Upper lobe of left lung (tissue), 6 donors: ENCODE measurements at regions not wholly inside any gene's neighbourhood (a gene's known extent, or its start where the extent isn't known, plus 50 kb on each side); places are given as distances from the start of the nearest gene placed in this dataset.

Experiments used
- ATAC-seq, 2 donors: fragments of 200-7000 bp; cut with Tn5 transposase; one replicate each; pipeline ENCODE4 v1.9.1; 2022; ENCODE audit warnings: mild to moderate bottlenecking in 2 of 2, moderate library complexity in 2 of 2; ENCODE audit not compliant: low FRiP score in 2 of 2
- DNase-seq, 2 donors: peaks; one replicate each; pipeline ENCODE4 v3.0.0-alpha.2; 2019 to 2020
- H3K27ac ChIP-seq, 4 donors: fragments of 200-600 bp; sonication (generic); one replicate each; pipeline ENCODE4 v1.5.1; 2016 to 2019
- H3K27me3 ChIP-seq, 4 donors: fragments of 200-600 bp; sonication (generic); one replicate each; pipeline ENCODE4 v1.5.1; 2017 to 2019
- H3K36me3 ChIP-seq, 4 donors: fragments of 200-600 bp; sonication (generic); one replicate each; pipeline ENCODE4 v1.5.1; 2016 to 2019
- H3K4me1 ChIP-seq, 4 donors: fragments of 200-600 bp; sonication (generic); one replicate each; pipeline ENCODE4 v1.5.1; 2018 to 2019
- H3K4me3 ChIP-seq, 4 donors: fragments of 200-600 bp; sonication (generic); one replicate each; pipeline ENCODE4 v1.5.1; 2017 to 2019; ENCODE audit warnings: mild to moderate bottlenecking in 2 of 4, moderate library complexity in 1 of 4
- H3K9me3 ChIP-seq, 4 donors: fragments of 200-600 bp; sonication (generic); one replicate each; pipeline ENCODE4 v1.5.1; 2018 to 2019
- CTCF ChIP-seq, 6 experiments: fragments of 450-650 bp in 4 of 6; fragments of 200-600 bp in 2 of 6; sonication (generic) in 2 of 6; IDR thresholded peaks; one replicate each; pipeline ENCODE4 v1.5.1; 2016 to 2019; ENCODE audit warnings: antibody characterized with exemption in 6 of 6
- EP300 ChIP-seq, 4 donors: sonication (generic); formaldehyde crosslinking; IDR thresholded peaks; one replicate each; pipeline ENCODE4 v1.5.1; 2017; ENCODE audit warnings: antibody characterized with exemption in 4 of 4, control low read depth in 2 of 4
- POLR2A ChIP-seq, 4 donors: fragments of 450-650 bp; IDR thresholded peaks; one replicate each; pipeline ENCODE4 v1.5.1; 2016 to 2017; ENCODE audit warnings: antibody characterized with exemption in 4 of 4, mild to moderate bottlenecking in 2 of 4
- POLR2AphosphoS5 ChIP-seq, 2 donors: sonication (generic); formaldehyde crosslinking; IDR thresholded peaks; one replicate each; pipeline ENCODE4 v1.5.1; 2017; ENCODE audit warnings: antibody characterized with exemption in 2 of 2
- WGBS, 2 donors: methylation state at CpG; one replicate each; pipeline ENCODE4 v1.1.5; 2017 to 2018; 5-methylcytosine and 5-hydroxymethylcytosine counted together
- donor health status: DM: no; HTN: no; CAD: no; lungs with moderate emphysema.
- donor health status: DM: no; HTN: yes; CAD: no; lungs with severe emphysema.

GRCh38 chr3:13689373-13690260 is 140.7 kb downstream of the FBLN2 start:
- Histone ChIP-seq H3K9me3 (no peaks in the 10 kb centered on the region), H3K27me3 (no peaks in the 10 kb centered on the region), H3K4me3 (no peak overlapping the region), H3K36me3 (no peaks in the 10 kb centered on the region), H3K27ac (no peak overlapping the region), H3K4me1 (no peaks in the 10 kb centered on the region)
- TF ChIP-seq CTCF (IDR thresholded peaks at IDR 0.05) (no peak), POLR2A (IDR thresholded peaks at IDR 0.05) (no peak), POLR2AphosphoS5 (IDR thresholded peaks at IDR 0.05) (no peak), EP300 (IDR thresholded peaks at IDR 0.05) (no peak)
- DNase-seq (no peak), ATAC-seq (no peak)
- 81 to 84% methylated on average over 8 to 9 of the region's 9 CpGs for WGBS, 2 donors

GRCh38 chr3:13688824-13689223 is 139.9 kb downstream of the FBLN2 start:
- no peak for ATAC-seq
- no peak for DNase-seq
- no peaks in the 10 kb centered on the region for H3K27me3 ChIP-seq
- 82 to 92% methylated on average over 5 to 7 of the region's 7 CpGs for WGBS, 2 donors
- H3K27ac ChIP-seq = no peak overlapping the region
- no peaks in the 10 kb centered on the region for H3K4me1 ChIP-seq
- no peak overlapping the region for H3K4me3 ChIP-seq
- H3K9me3 ChIP-seq = no peaks in the 10 kb centered on the region
- no peak for TF ChIP-seq POLR2A (IDR thresholded peaks at IDR 0.05)
- no peak for TF ChIP-seq EP300 (IDR thresholded peaks at IDR 0.05)
- TF ChIP-seq CTCF (IDR thresholded peaks at IDR 0.05) = no peak
- no peak for TF ChIP-seq POLR2AphosphoS5 (IDR thresholded peaks at IDR 0.05)
- no peaks in the 10 kb centered on the region for H3K36me3 ChIP-seq

- H3K36me3 ChIP-seq = no peaks in the 10 kb centered on the region
- no peaks in the 10 kb centered on the region for H3K27me3 ChIP-seq
- H3K4me3 ChIP-seq = no peak overlapping the region
- 72 to 78% methylated on average over 8 of the region's 8 CpGs for WGBS, 2 donors
- DNase-seq = no peak
- no peaks in the 10 kb centered on the region for H3K9me3 ChIP-seq
- ATAC-seq = no peak
- TF ChIP-seq EP300 (IDR thresholded peaks at IDR 0.05) (no peak), POLR2AphosphoS5 (IDR thresholded peaks at IDR 0.05) (no peak), CTCF (IDR thresholded peaks at IDR 0.05) (no peak), POLR2A (IDR thresholded peaks at IDR 0.05) (no peak)
- no peaks in the 10 kb centered on the region for H3K4me1 ChIP-seq
- no peak overlapping the region for H3K27ac ChIP-seq
Measured at GRCh38 chr3:13688034-13688433, 139.1 kb downstream of the FBLN2 start.
